Fibroblast of lung (primary cell): ENCODE measurements at regions not wholly inside any gene's neighbourhood (a gene's known extent, or its start where the extent isn't known, plus 50 kb on each side); places are given as distances from the start of the nearest gene placed in this dataset.

ENCODE experiments used
- DNase-seq, 2 donors: peaks; one replicate each; pipeline versions ENCODE4 v3.0.0 to v3.0.0-alpha.2; 2010; ENCODE audit warnings: low read depth in 2 of 2
- H2AFZ ChIP-seq: 2 replicates; pipeline ENCODE4 v1.5.1; 2012; ENCODE audit warnings: low read length, control low read depth, inconsistent platforms
- H3K27ac ChIP-seq: 2 replicates; pipeline ENCODE4 v1.5.1; 2011; ENCODE audit warnings: low read length, control low read depth; ENCODE audit not compliant: insufficient read depth
- H3K27me3 ChIP-seq: 2 replicates; pipeline ENCODE4 v1.5.1; 2011; ENCODE audit warnings: mild to moderate bottlenecking, low read length; ENCODE audit not compliant: control insufficient read depth, insufficient read depth
- H3K36me3 ChIP-seq: 2 replicates; pipeline ENCODE4 v1.5.1; 2011; ENCODE audit warnings: low read length; ENCODE audit not compliant: control insufficient read depth, insufficient read depth
- H3K4me1 ChIP-seq: 2 replicates; pipeline ENCODE4 v1.5.1; 2011; ENCODE audit warnings: low read length; ENCODE audit not compliant: control insufficient read depth, insufficient read depth; ENCODE audit errors: extremely low read depth
- H3K4me2 ChIP-seq: 2 replicates; pipeline ENCODE4 v1.5.1; 2011; ENCODE audit warnings: low read length, control low read depth; ENCODE audit not compliant: insufficient read depth; ENCODE audit errors: extremely low read depth
- H3K4me3 ChIP-seq, 4 experiments: fragments of 200-600 bp in 1 of 4; sonication (generic) in 1 of 4; replicated peaks in 1 of 4; 2 replicates each; pipeline ENCODE4 v1.5.1; 2011 to 2016; ENCODE audit warnings: low read length in 4 of 4, low read depth in 3 of 4, mild to moderate bottlenecking in 3 of 4, control low read depth in 2 of 4, inconsistent platforms in 1 of 4, mixed read lengths in 1 of 4; ENCODE audit not compliant: insufficient read depth in 1 of 4; ENCODE audit errors: control extremely low read depth in 1 of 4
- H3K79me2 ChIP-seq: 2 replicates; pipeline ENCODE4 v1.5.1; 2012; ENCODE audit warnings: mild to moderate bottlenecking, low read length, inconsistent platforms; ENCODE audit not compliant: control insufficient read depth, insufficient read depth
- H3K9ac ChIP-seq: 2 replicates; pipeline ENCODE4 v1.5.1; 2011; ENCODE audit warnings: mild to moderate bottlenecking, low read length, control low read depth; ENCODE audit not compliant: insufficient read depth
- H3K9me3 ChIP-seq: 2 replicates; pipeline ENCODE4 v1.5.1; 2012; ENCODE audit warnings: low read depth, low read length; ENCODE audit not compliant: control insufficient read depth, insufficient read depth
- H4K20me1 ChIP-seq: 2 replicates; pipeline ENCODE4 v1.5.1; 2011; ENCODE audit warnings: low read length; ENCODE audit not compliant: control insufficient read depth, insufficient read depth; ENCODE audit errors: extremely low read depth
- CTCF ChIP-seq, 2 donors: IDR thresholded peaks in 1 of 2; conservative IDR thresholded peaks in 1 of 2; 1 replicate in 1 of 2; 2 replicates in 1 of 2; pipeline ENCODE4 v1.5.1; 2011 to 2012; ENCODE audit warnings: low read length in 2 of 2, control low read depth in 1 of 2, inconsistent platforms in 1 of 2, low read depth in 1 of 2, mild to moderate bottlenecking in 1 of 2
- EZH2 ChIP-seq: IDR thresholded peaks from 2 replicates; pipeline ENCODE4 v1.5.1; 2012; ENCODE audit warnings: low read length, control low read depth, mild to moderate bottlenecking; ENCODE audit errors: missing control alignments

GRCh38 chr4:138596896-138597295 is 354.7 kb upstream of the SLC7A11 start:
- Histone ChIP-seq H3K4me3 (no peak overlapping the region), H3K9me3 (no peaks in the 10 kb centered on the region), H3K36me3 (no peaks in the 10 kb centered on the region), H3K79me2 (no peaks in the 10 kb centered on the region), H3K27ac (no peak overlapping the region), H3K9ac (no peak overlapping the region), H3K4me2 (no peak overlapping the region), H3K4me1 (no peaks in the 10 kb centered on the region), H4K20me1 (no peaks in the 10 kb centered on the region), H3K27me3 (no peaks in the 10 kb centered on the region), H2AFZ (no peak overlapping the region)
- no peak for DNase-seq
- no peak for TF ChIP-seq EZH2
- TF ChIP-seq CTCF (conservative IDR thresholded peaks at IDR 0.05 in 1 of 2, IDR thresholded peaks at IDR 0.05 in 1 of 2; ENCODE audit: low read depth in 1 of 2, low read length in 2 of 2), result no peak

GRCh38 chr4:138595731-138596460 is 353.7 kb upstream of the SLC7A11 start:
- no peak overlapping the region for H3K27ac ChIP-seq
- H2AFZ ChIP-seq, result no peak overlapping the region
- no peaks in the 10 kb centered on the region for H3K9me3 ChIP-seq
- no peaks in the 10 kb centered on the region for H3K4me1 ChIP-seq
- H3K36me3 ChIP-seq, result no peaks in the 10 kb centered on the region
- H3K4me3 ChIP-seq, result no peak overlapping the region
- no peak overlapping the region for H3K4me2 ChIP-seq
- no peaks in the 10 kb centered on the region for H3K79me2 ChIP-seq
- no peak for TF ChIP-seq EZH2
- no peak for TF ChIP-seq CTCF (conservative IDR thresholded peaks at IDR 0.05 in 1 of 2, IDR thresholded peaks at IDR 0.05 in 1 of 2; ENCODE audit: low read depth in 1 of 2, low read length in 2 of 2)
- H4K20me1 ChIP-seq, result no peaks in the 10 kb centered on the region
- peak; percentile 77 to 86 for DNase-seq
- H3K9ac ChIP-seq, result no peak overlapping the region
- H3K27me3 ChIP-seq, result no peaks in the 10 kb centered on the region

GRCh38 chr4:138595171-138595570 is 353.0 kb upstream of the SLC7A11 start:
- H3K4me2 ChIP-seq, result no peak overlapping the region
- no peak overlapping the region for H3K9ac ChIP-seq
- no peaks in the 10 kb centered on the region for H3K27me3 ChIP-seq
- H2AFZ ChIP-seq, result no peak overlapping the region
- TF ChIP-seq EZH2, result no peak
- no peak for TF ChIP-seq CTCF (conservative IDR thresholded peaks at IDR 0.05 in 1 of 2, IDR thresholded peaks at IDR 0.05 in 1 of 2; ENCODE audit: low read depth in 1 of 2, low read length in 2 of 2)
- H3K79me2 ChIP-seq, result no peaks in the 10 kb centered on the region
- H3K36me3 ChIP-seq, result no peaks in the 10 kb centered on the region
- H3K9me3 ChIP-seq, result no peaks in the 10 kb centered on the region
- no peak overlapping the region for H3K4me3 ChIP-seq
- DNase-seq, result no peak
- H3K4me1 ChIP-seq, result no peaks in the 10 kb centered on the region
- H3K27ac ChIP-seq, result no peak overlapping the region
- H4K20me1 ChIP-seq, result no peaks in the 10 kb centered on the region
